B cell (primary cell): ENCODE measurements at regions not wholly inside any gene's neighbourhood (a gene's known extent, or its start where the extent isn't known, plus 50 kb on each side); places are given as distances from the start of the nearest gene placed in this dataset. TPM values are rescaled to one million over a fixed set of nuclear protein-coding genes. Genes with fewer than 3 reads are reported as not detected.

Experiments
- ATAC-seq: fragments of 200-7000 bp; cut with Tn5 transposase; one replicate; pipeline ENCODE4 v1.10.0; 2021; ENCODE audit warnings: low read depth, mild to moderate bottlenecking, moderate number of reproducible peaks, moderate library complexity
- CTCF ChIA-PET: fragments of 350-600 bp; sonication (Branson Sonifier 250); formaldehyde crosslinking; loops from one replicate; lab custom pipeline; 2021; ENCODE audit warnings: antibody characterized with exemption, inconsistent platforms; lab: Charles Lee
- POLR2A ChIA-PET: fragments of 350-600 bp; sonication (Branson Sonifier 250); formaldehyde crosslinking; loops from one replicate; lab custom pipeline; 2021; ENCODE audit warnings: antibody characterized with exemption; lab: Charles Lee
- DNase-seq: peaks from one replicate; pipeline ENCODE4 v3.0.0; 2013
- H2AFZ ChIP-seq: 2 replicates; pipeline ENCODE4 v1.6.1; 2012; ENCODE audit warnings: mild to moderate bottlenecking, low read depth, low read length; ENCODE audit not compliant: insufficient read depth, poor library complexity, severe bottlenecking
- H3K27ac ChIP-seq, 2 donors: 1 replicate in 1 of 2; 2 replicates in 1 of 2; pipeline ENCODE4 v1.5.1; 2012 to 2013; ENCODE audit warnings: low read length in 2 of 2, mild to moderate bottlenecking in 2 of 2, moderate library complexity in 1 of 2
- H3K27me3 ChIP-seq, 4 experiments: fragments of 200-600 bp in 1 of 4; sonication (generic) in 1 of 4; replicated peaks in 1 of 4; 1 replicate in 2 of 4; 2 replicates in 2 of 4; pipeline versions ENCODE4 v1.6.1 to v1.7.0; 2013 to 2016; ENCODE audit warnings: low read length in 3 of 4, mild to moderate bottlenecking in 2 of 4, mixed read lengths in 1 of 4, moderate library complexity in 1 of 4; ENCODE audit not compliant: insufficient read depth in 4 of 4, control insufficient read depth in 3 of 4; ENCODE audit errors: control extremely low read depth in 1 of 4
- H3K36me3 ChIP-seq, 2 experiments: replicated peaks in 1 of 2; 1 replicate in 1 of 2; 2 replicates in 1 of 2; pipeline versions ENCODE4 v1.6.1 to v1.7.1; 2013; ENCODE audit warnings: low read length in 1 of 2; ENCODE audit not compliant: insufficient read depth in 2 of 2, control insufficient read depth in 1 of 2; ENCODE audit errors: control extremely low read depth in 1 of 2, extremely low read depth in 1 of 2
- H3K4me1 ChIP-seq, 2 donors: fragments of 200-600 bp in 1 of 2; sonication (generic) in 1 of 2; 1 replicate in 1 of 2; 2 replicates in 1 of 2; pipeline versions ENCODE4 v1.5.1 to v1.6.1; 2013 to 2017; ENCODE audit warnings: low read length in 2 of 2; ENCODE audit not compliant: control insufficient read depth in 2 of 2, insufficient read depth in 2 of 2
- H3K4me2 ChIP-seq: replicated peaks from 2 replicates; pipeline ENCODE3; 2012; ENCODE audit warnings: mild to moderate bottlenecking, low read depth, low read length; ENCODE audit not compliant: poor library complexity, severe bottlenecking
- H3K4me3 ChIP-seq, 5 experiments: fragments of 200-600 bp in 1 of 5; sonication (generic) in 1 of 5; 1 replicate in 3 of 5; 2 replicates in 2 of 5; pipeline versions ENCODE4 v1.5.1 to v1.7.0; 2011 to 2016; ENCODE audit warnings: low read length in 4 of 5, mild to moderate bottlenecking in 4 of 5, low read depth in 2 of 5, control low read depth in 1 of 5, moderate library complexity in 1 of 5; ENCODE audit not compliant: insufficient read depth in 1 of 5; ENCODE audit errors: control extremely low read depth in 1 of 5, extremely low read depth in 1 of 5
- H3K79me2 ChIP-seq: fragments of 200-600 bp; sonication (generic); one replicate; pipeline ENCODE4 v1.6.0; 2016; ENCODE audit warnings: low read length; ENCODE audit not compliant: control insufficient read depth, insufficient read depth
- H3K9ac ChIP-seq: fragments of 200-600 bp; sonication (generic); 2 replicates; pipeline ENCODE4 v1.6.1; 2017; ENCODE audit warnings: mild to moderate bottlenecking, low read length, moderate library complexity
- H3K9me3 ChIP-seq, 3 donors: one replicate each; pipeline versions ENCODE4 v1.6.1 to v1.7.1; 2013; ENCODE audit warnings: low read length in 2 of 3; ENCODE audit not compliant: control insufficient read depth in 2 of 3, insufficient read depth in 1 of 3; ENCODE audit errors: control extremely low read depth in 1 of 3
- H4K20me1 ChIP-seq: 2 replicates; pipeline ENCODE4 v1.6.0; 2012; ENCODE audit warnings: mild to moderate bottlenecking, low read length; ENCODE audit not compliant: insufficient read depth, control insufficient read depth, poor library complexity, severe bottlenecking
- H3K27ac Mint-ChIP-seq: one replicate; pipeline ENCODE4 v1.8.0; 2021; ENCODE audit warnings: mixed read lengths
- H3K27me3 Mint-ChIP-seq: one replicate; pipeline ENCODE4 v1.8.0; 2021; ENCODE audit warnings: mixed read lengths
- H3K4me1 Mint-ChIP-seq: one replicate; pipeline ENCODE4 v1.8.0; 2021; ENCODE audit warnings: mixed read lengths
- H3K4me3 Mint-ChIP-seq: one replicate; pipeline ENCODE4 v1.8.0; 2021; ENCODE audit warnings: mixed read lengths
- H3K9me3 Mint-ChIP-seq: one replicate; pipeline ENCODE4 v1.8.0; 2022; ENCODE audit warnings: mixed read lengths; ENCODE audit not compliant: insufficient read depth
- CTCF ChIP-seq: fragments of 200-600 bp; IDR thresholded peaks from one replicate; pipeline ENCODE4 v1.8.0; 2022; ENCODE audit warnings: antibody characterized with exemption, mild to moderate bottlenecking
- EZH2 ChIP-seq: IDR thresholded peaks from 2 replicates; pipeline ENCODE4 v1.6.1; 2012; ENCODE audit warnings: borderline replicate concordance, low read depth, mild to moderate bottlenecking, moderate library complexity, low read length; ENCODE audit not compliant: insufficient read depth, poor library complexity, severe bottlenecking
- WGBS: methylation state at CpG from one replicate; pipeline ENCODE4 v1.1.5; 2013; ENCODE audit warnings: missing lambda C conversion rate; ENCODE audit not compliant: insufficient coverage; 5-methylcytosine and 5-hydroxymethylcytosine counted together
- intact Hi-C: fragments of 100-400 bp; cut with micrococcal nuclease; formaldehyde crosslinking; loops from one replicate; pipeline ENCODE4 v1.10.0; 2022
- small RNA-seq: library from RNA; depleted of rRNA; stranded (forward); fragments of <200 nt; gene quantifications from one replicate; pipeline ENCODE3, GENCODE V24; 2012; ENCODE audit warnings: low replicate concordance, low read depth; ENCODE audit not compliant: insufficient read length

GRCh38 chr15:97909291-97909891 is 51.1 kb upstream of the ARRDC4 start:
- H3K27me3 Mint-ChIP-seq: peaks cover 13% of the 10 kb centered on the region
- CTCF ChIA-PET: interaction anchor here (0.6 to 1.6 kb wide), 7 partner anchors 10 to 685 kb away, joined by 3 to 6 read pairs (median 5); no protein-coding TSS in a partner anchor

More at GRCh38 chr15:97909291-97909891, 51.1 kb upstream of the ARRDC4 start:
- Histone ChIP-seq H3K27ac (no peak overlapping the region), H3K4me2 (no peak overlapping the region), H3K79me2 (no peaks in the 10 kb centered on the region), H3K4me1 (no peaks in the 10 kb centered on the region), H3K9me3 (no peaks in the 10 kb centered on the region), H4K20me1 (no peaks in the 10 kb centered on the region), H3K9ac (no peak overlapping the region), H3K27me3 (peaks cover 0 to 3% (median 0%) of the 10 kb centered on the region in 4 experiments), H3K4me3 (no peak overlapping the region), H2AFZ (no peak overlapping the region), H3K36me3 (no peaks in the 10 kb centered on the region)
- no peaks in the 10 kb centered on the region for H3K9me3 Mint-ChIP-seq
- ATAC-seq: peak; percentile 81
- POLR2A ChIA-PET: no interaction called here
- WGBS: no CpG with 5 or more reads among the region's 3 CpGs
- TF ChIP-seq EZH2: no peak
- peak; percentile 78 for TF ChIP-seq CTCF
- H3K4me1 Mint-ChIP-seq: peaks cover 2% of the 10 kb centered on the region
- no peak overlapping the region for H3K4me3 Mint-ChIP-seq
- intact Hi-C loops: loop anchor here (2.0 kb wide), 1 partner anchor 269 kb away; no protein-coding TSS in a partner anchor
- no peak overlapping the region for H3K27ac Mint-ChIP-seq
- DNase-seq: peak; percentile 59

Small RNA genes in the stretch of these regions (small RNA-seq; reads per million reads assigned to genes)
- gene AC110588.1 (not detected), gene RF00017 (not detected), gene RNA5SP401 (not detected)
